Ovary (tissue), 7 donors: ENCODE measurements at regions not wholly inside any gene's neighbourhood (a gene's known extent, or its start where the extent isn't known, plus 50 kb on each side); places are given as distances from the start of the nearest gene placed in this dataset.

Experiments
- DNase-seq, 5 donors: peaks; one replicate each; pipeline ENCODE4 v3.0.0-alpha.2; 2019 to 2020
- H3K27ac ChIP-seq, 2 donors: fragments of 200-600 bp; one replicate each; pipeline versions ENCODE4 v1.5.1 to v1.8.0; 2019 to 2022
- H3K27me3 ChIP-seq: fragments of 200-600 bp; one replicate; pipeline ENCODE4 v1.8.0; 2022
- H3K36me3 ChIP-seq: fragments of 200-600 bp; sonication (generic); one replicate; pipeline ENCODE4 v1.5.1; 2019
- H3K4me1 ChIP-seq: one replicate; pipeline ENCODE4 v1.8.1; 2013; ENCODE audit warnings: mild to moderate bottlenecking, moderate library complexity; ENCODE audit not compliant: insufficient read depth
- H3K4me3 ChIP-seq: fragments of 200-600 bp; sonication (generic); one replicate; pipeline ENCODE4 v1.5.1; 2017
- H3K9me3 ChIP-seq, 2 donors: fragments of 200-600 bp in 1 of 2; sonication (generic) in 1 of 2; one replicate each; pipeline versions ENCODE4 v1.5.1 to v1.8.1; 2013 to 2019; ENCODE audit warnings: mild to moderate bottlenecking in 1 of 2, moderate library complexity in 1 of 2
- CTCF ChIP-seq, 3 donors: fragments of 450-650 bp in 2 of 3; fragments of 200-600 bp in 1 of 3; IDR thresholded peaks; one replicate each; pipeline versions ENCODE4 v1.5.1 to v1.8.0; 2016 to 2022; ENCODE audit warnings: antibody characterized with exemption in 3 of 3, mild to moderate bottlenecking in 1 of 3
- EP300 ChIP-seq: sonication (generic); formaldehyde crosslinking; IDR thresholded peaks from one replicate; pipeline ENCODE4 v1.6.1; 2017; ENCODE audit warnings: antibody characterized with exemption
- POLR2A ChIP-seq: fragments of 450-650 bp; IDR thresholded peaks from one replicate; pipeline ENCODE4 v1.6.1; 2017; ENCODE audit warnings: antibody characterized with exemption, mild to moderate bottlenecking, moderate library complexity
- WGBS, 3 donors: extraction: QIAGEN DNeasy Blood & Tissue Kit in 1 of 3; methylation state at CpG; one replicate each; pipeline versions ENCODE4 v1.1.5 to v1.1.7; 2013 to 2017; 5-methylcytosine and 5-hydroxymethylcytosine counted together
- intact Hi-C, 4 donors: fragments of 100-400 bp; cut with DNase I; formaldehyde crosslinking; loops; one replicate each; pipeline versions ENCODE4 v1.11.0 to v1.15.1; 2022 to 2023
- donor health status: DM: no; HTN: no; CAD: no; lungs with moderate emphysema.
- donor health status: DM: no; HTN: no; CAD: no.
- donor health status: Bipolar disorder and iron deficiency.
- donor health status: DM: no; HTN: no; CAD: no.
- donor health status: DM: yes; HTN: yes; CAD: no.

GRCh38 chr7:21113609-21114415 lies 314.1 kb upstream of the SP4 start:
- Histone ChIP-seq H3K9me3 (no peaks in the 10 kb centered on the region), H3K36me3 (no peaks in the 10 kb centered on the region), H3K4me3 (no peak overlapping the region), H3K27me3 (no peaks in the 10 kb centered on the region), H3K27ac (no peak overlapping the region), H3K4me1 (no peaks in the 10 kb centered on the region)
- DNase-seq: no peak
- WGBS, 3 donors: 77 to 87% (median 84%) methylated on average over 5 of the region's 5 CpGs
- TF ChIP-seq EP300: no peak
- no peak for TF ChIP-seq POLR2A
- no peak for TF ChIP-seq CTCF (IDR thresholded peaks at IDR 0.05)
- intact Hi-C loops: no loop called here

- TF ChIP-seq EP300: no peak
- TF ChIP-seq CTCF (IDR thresholded peaks at IDR 0.05): no peak
- no peak for TF ChIP-seq POLR2A
- Histone ChIP-seq H3K9me3 (no peaks in the 10 kb centered on the region), H3K4me1 (no peaks in the 10 kb centered on the region), H3K27ac (no peak overlapping the region), H3K27me3 (no peaks in the 10 kb centered on the region), H3K36me3 (no peaks in the 10 kb centered on the region), H3K4me3 (no peak overlapping the region)
- no peak for DNase-seq
- 39 to 63% (median 62%) methylated on average over 1 of the region's 1 CpG for WGBS, 3 donors
- intact Hi-C loops: no loop called here
These were observed 304.3 kb upstream of the SP4 start for GRCh38 chr7:21123586-21123985.

- Histone ChIP-seq H3K27ac (no peak overlapping the region), H3K4me3 (no peak overlapping the region), H3K36me3 (no peaks in the 10 kb centered on the region), H3K4me1 (no peaks in the 10 kb centered on the region), H3K27me3 (no peaks in the 10 kb centered on the region), H3K9me3 (no peaks in the 10 kb centered on the region)
- 77 to 84% (median 78%) methylated on average over 6 of the region's 6 CpGs for WGBS, 3 donors
- no peak for DNase-seq
- intact Hi-C loops: no loop called here
- TF ChIP-seq EP300 (no peak), CTCF (IDR thresholded peaks at IDR 0.05) (no peak), POLR2A (no peak)
These were observed 302.6 kb upstream of the SP4 start for GRCh38 chr7:21125297-21125696.

GRCh38 chr7:21128062-21128817 lies 299.6 kb upstream of the SP4 start:
- TF ChIP-seq CTCF (IDR thresholded peaks at IDR 0.05) (no peak), POLR2A (no peak), EP300 (no peak)
- 1 to 4% (median 2%) methylated on average over 8 of the region's 8 CpGs for WGBS, 3 donors
- Histone ChIP-seq H3K27me3 (no peaks in the 10 kb centered on the region), H3K36me3 (no peaks in the 10 kb centered on the region), H3K4me3 (no peak overlapping the region), H3K4me1 (no peaks in the 10 kb centered on the region), H3K27ac (no peak overlapping the region), H3K9me3 (no peaks in the 10 kb centered on the region)
- no peak for DNase-seq
- intact Hi-C loops: no loop called here
